Suprapubic skin (tissue), 4 donors: ENCODE measurements at regions not wholly inside any gene's neighbourhood (a gene's known extent, or its start where the extent isn't known, plus 50 kb on each side); places are given as distances from the start of the nearest gene placed in this dataset.

Experiments
- DNase-seq, 2 donors: peaks; one replicate each; pipeline ENCODE4 v3.0.0-alpha.2; 2019; ENCODE audit warnings: low spot score in 2 of 2
- H3K27ac ChIP-seq: fragments of 200-600 bp; sonication (generic); one replicate; pipeline ENCODE4 v1.5.1; 2019
- H3K27me3 ChIP-seq: fragments of 200-600 bp; sonication (generic); one replicate; pipeline ENCODE4 v1.5.1; 2019
- H3K36me3 ChIP-seq: fragments of 200-600 bp; sonication (generic); one replicate; pipeline ENCODE4 v1.5.1; 2019
- H3K4me1 ChIP-seq: fragments of 200-600 bp; sonication (generic); one replicate; pipeline ENCODE4 v1.5.1; 2019
- H3K4me3 ChIP-seq: fragments of 200-600 bp; sonication (generic); one replicate; pipeline ENCODE4 v1.5.1; 2019; ENCODE audit warnings: mild to moderate bottlenecking
- H3K9me3 ChIP-seq: fragments of 200-600 bp; sonication (generic); one replicate; pipeline ENCODE4 v1.5.1; 2019
- CTCF ChIP-seq, 2 donors: fragments of 200-600 bp in 1 of 2; fragments of 450-650 bp in 1 of 2; sonication (generic) in 1 of 2; IDR thresholded peaks; one replicate each; pipeline ENCODE4 v1.5.1; 2016 to 2019; ENCODE audit warnings: antibody characterized with exemption in 2 of 2, mild to moderate bottlenecking in 1 of 2, moderate library complexity in 1 of 2
- EP300 ChIP-seq: sonication (generic); formaldehyde crosslinking; IDR thresholded peaks from one replicate; pipeline ENCODE4 v1.6.1; 2017; ENCODE audit warnings: antibody characterized with exemption
- POLR2A ChIP-seq, 2 donors: fragments of 450-650 bp; IDR thresholded peaks; one replicate each; pipeline ENCODE4 v1.6.1; 2017; ENCODE audit warnings: antibody characterized with exemption in 2 of 2, mild to moderate bottlenecking in 2 of 2, moderate library complexity in 2 of 2
- POLR2AphosphoS5 ChIP-seq, 3 donors: sonication (generic); formaldehyde crosslinking; IDR thresholded peaks; one replicate each; pipeline ENCODE4 v1.6.1; 2017; ENCODE audit warnings: antibody characterized with exemption in 3 of 3
- WGBS: methylation state at CpG from one replicate; pipeline ENCODE4 v1.1.5; 2018; 5-methylcytosine and 5-hydroxymethylcytosine counted together

- no peaks in the 10 kb centered on the region for H3K27me3 ChIP-seq
- no peaks in the 10 kb centered on the region for H3K9me3 ChIP-seq
- no peak overlapping the region for H3K4me3 ChIP-seq
- WGBS, result 59% methylated on average over 4 of the region's 4 CpGs
- no peak for DNase-seq
- TF ChIP-seq POLR2A (IDR thresholded peaks at IDR 0.05) (no peak), CTCF (IDR thresholded peaks at IDR 0.05) (no peak), EP300 (no peak), POLR2AphosphoS5 (IDR thresholded peaks at IDR 0.05) (no peak)
- no peak overlapping the region for H3K27ac ChIP-seq
- no peaks in the 10 kb centered on the region for H3K36me3 ChIP-seq
- H3K4me1 ChIP-seq, result no peaks in the 10 kb centered on the region
Measured at GRCh38 chr10:10687751-10688150, 329.9 kb upstream of the CELF2 start.

- TF ChIP-seq POLR2AphosphoS5 (IDR thresholded peaks at IDR 0.05), result no peak
- TF ChIP-seq EP300, result no peak
- TF ChIP-seq POLR2A (IDR thresholded peaks at IDR 0.05), result no peak
- TF ChIP-seq CTCF (IDR thresholded peaks at IDR 0.05), result no peak
Measured at GRCh38 chr10:10699427-10699826, 318.2 kb upstream of the CELF2 start.

GRCh38 chr10:10701084-10701611 is 316.5 kb upstream of the CELF2 start:
- Histone ChIP-seq H3K27ac (no peak overlapping the region), H3K36me3 (no peaks in the 10 kb centered on the region), H3K4me1 (no peaks in the 10 kb centered on the region), H3K4me3 (no peak overlapping the region), H3K9me3 (no peaks in the 10 kb centered on the region), H3K27me3 (no peaks in the 10 kb centered on the region)
- whole genome bisulfite sequencing, result 86% methylated on average over 5 of the region's 5 CpGs
- no peak for TF ChIP-seq POLR2AphosphoS5 (IDR thresholded peaks at IDR 0.05)
- TF ChIP-seq EP300, result no peak
- no peak for TF ChIP-seq POLR2A (IDR thresholded peaks at IDR 0.05)
- TF ChIP-seq CTCF (IDR thresholded peaks at IDR 0.05), result no peak
- no peak for DNase-seq

More at GRCh38 chr10:10699427-10699826, 318.2 kb upstream of the CELF2 start:
- Histone ChIP-seq H3K4me1 (no peaks in the 10 kb centered on the region), H3K27ac (no peak overlapping the region), H3K4me3 (no peak overlapping the region), H3K27me3 (no peaks in the 10 kb centered on the region), H3K9me3 (no peaks in the 10 kb centered on the region), H3K36me3 (no peaks in the 10 kb centered on the region)
- DNase-seq, result no peak
- 32% methylated on average over 3 of the region's 3 CpGs for WGBS

GRCh38 chr10:10702211-10702610 is 315.5 kb upstream of the CELF2 start:
- H3K27ac ChIP-seq, result no peak overlapping the region
- no peaks in the 10 kb centered on the region for H3K27me3 ChIP-seq
- DNase-seq, result no peak
- WGBS, result 15% methylated on average over 1 of the region's 1 CpG
- no peak overlapping the region for H3K4me3 ChIP-seq
- no peaks in the 10 kb centered on the region for H3K36me3 ChIP-seq
- TF ChIP-seq POLR2A (IDR thresholded peaks at IDR 0.05) (no peak), POLR2AphosphoS5 (IDR thresholded peaks at IDR 0.05) (no peak), EP300 (no peak), CTCF (IDR thresholded peaks at IDR 0.05) (no peak)
- no peaks in the 10 kb centered on the region for H3K4me1 ChIP-seq
- H3K9me3 ChIP-seq, result no peaks in the 10 kb centered on the region

- no peak for DNase-seq
- Histone ChIP-seq H3K9me3 (no peaks in the 10 kb centered on the region), H3K36me3 (no peaks in the 10 kb centered on the region), H3K27me3 (no peaks in the 10 kb centered on the region), H3K4me1 (no peaks in the 10 kb centered on the region), H3K27ac (no peak overlapping the region), H3K4me3 (no peak overlapping the region)
- no peak for TF ChIP-seq CTCF (IDR thresholded peaks at IDR 0.05)
- TF ChIP-seq POLR2A (IDR thresholded peaks at IDR 0.05), result no peak
- no peak for TF ChIP-seq POLR2AphosphoS5 (IDR thresholded peaks at IDR 0.05)
- no peak for TF ChIP-seq EP300
- 92% methylated on average over 2 of the region's 2 CpGs for WGBS
Measured at GRCh38 chr10:10703382-10703781, 314.3 kb upstream of the CELF2 start.
